ENCODE measurements at regions not wholly inside any gene's neighbourhood (a gene's known extent, or its start where the extent isn't known, plus 50 kb on each side); places are given as distances from the start of the nearest gene placed in this dataset.

DNA sequence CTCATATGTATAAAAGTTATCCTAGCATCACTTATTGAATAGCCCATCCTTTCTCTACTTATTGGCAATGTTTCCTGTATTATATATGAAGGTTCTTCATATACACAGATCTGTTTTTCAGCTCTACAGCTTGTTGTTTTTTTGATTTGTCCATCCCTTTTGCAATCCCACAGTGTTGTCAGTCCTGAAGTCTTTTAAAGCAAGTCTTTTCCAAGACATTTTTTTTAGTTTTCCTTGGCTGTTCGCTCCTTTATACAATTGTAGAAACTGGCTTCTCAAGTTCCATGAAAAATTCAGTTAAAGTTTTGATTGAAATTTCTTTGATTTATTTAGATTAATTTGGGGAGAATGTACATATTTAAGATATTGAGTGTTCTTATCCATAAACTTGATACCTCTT lies 295.3 kb upstream of the SORL1-AS1 start:
- H3K36me3 Mint-ChIP-seq, result no peaks in the 10 kb centered on the region
- no peaks in the 10 kb centered on the region for H3K27me3 Mint-ChIP-seq
- H3K27ac Mint-ChIP-seq, result no peak overlapping the region
- CTCF ChIA-PET, result no interaction called here
- DNase-seq, result no peak
- peaks cover 2% of the 10 kb centered on the region for H3K9me3 Mint-ChIP-seq
- H3K4me3 Mint-ChIP-seq, result no peak overlapping the region
- H3K4me1 Mint-ChIP-seq, result no peaks in the 10 kb centered on the region

DNA sequence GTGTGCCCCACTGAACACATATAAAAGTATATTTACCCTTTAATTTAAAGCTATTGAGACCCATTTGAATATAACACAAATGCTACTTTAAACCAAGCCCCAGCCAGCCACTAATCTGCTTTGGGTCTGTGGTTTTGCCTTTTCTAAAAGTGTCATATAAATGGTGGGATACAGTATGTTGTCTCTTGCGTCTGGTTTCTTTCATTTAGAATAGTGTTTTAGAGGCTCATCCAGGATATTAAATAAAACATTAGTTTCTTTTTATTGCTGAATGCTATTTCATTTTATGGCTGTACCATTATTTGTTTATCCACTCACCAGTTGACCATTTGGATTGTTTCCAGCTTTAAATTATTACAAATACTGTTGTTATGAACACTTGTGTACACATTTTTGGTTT lies 290.5 kb upstream of the SORL1-AS1 start:
- CTCF ChIA-PET, result no interaction called here
- Mint-ChIP-seq H3K27me3 (no peaks in the 10 kb centered on the region), H3K4me1 (no peaks in the 10 kb centered on the region), H3K9me3 (peaks cover 2% of the 10 kb centered on the region), H3K27ac (no peak overlapping the region), H3K4me3 (no peak overlapping the region), H3K36me3 (no peaks in the 10 kb centered on the region)
- DNase-seq, result no peak

DNA sequence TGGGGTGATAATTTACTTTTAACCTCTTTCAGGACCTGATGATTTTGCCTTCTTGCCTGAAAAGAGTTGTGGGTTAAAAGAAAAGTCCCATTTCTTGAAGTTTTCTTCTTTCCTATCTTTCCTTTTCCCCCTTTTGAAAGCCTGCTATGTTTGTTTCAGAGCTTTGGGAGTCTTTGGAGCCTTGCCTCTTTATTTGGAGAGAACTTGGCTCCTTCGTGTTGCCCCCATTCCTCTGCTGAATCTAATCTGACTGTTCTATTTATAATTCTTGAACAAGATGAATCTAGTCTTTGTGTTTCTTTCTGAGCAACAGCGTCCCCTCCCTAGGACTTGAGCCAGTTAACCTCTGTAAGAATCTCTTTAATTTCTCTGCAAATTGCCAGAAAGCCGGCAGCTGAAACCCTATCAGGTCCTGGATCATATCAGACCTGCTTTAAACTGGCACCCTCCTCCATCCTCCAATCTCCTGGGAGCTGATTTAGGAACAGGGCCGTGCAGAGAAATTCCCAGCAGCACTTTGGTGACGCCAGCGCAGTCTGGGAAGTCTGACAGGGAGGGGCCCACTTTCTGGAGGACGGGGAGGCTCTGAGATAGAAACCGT lies 289.1 kb upstream of the SORL1-AS1 start:
- DNase-seq, result no peak
- CTCF ChIA-PET, result no interaction called here
- Mint-ChIP-seq H3K4me3 (no peak overlapping the region), H3K4me1 (no peaks in the 10 kb centered on the region), H3K9me3 (peaks cover 2% of the 10 kb centered on the region), H3K36me3 (no peaks in the 10 kb centered on the region), H3K27me3 (no peaks in the 10 kb centered on the region), H3K27ac (no peak overlapping the region)

DNA sequence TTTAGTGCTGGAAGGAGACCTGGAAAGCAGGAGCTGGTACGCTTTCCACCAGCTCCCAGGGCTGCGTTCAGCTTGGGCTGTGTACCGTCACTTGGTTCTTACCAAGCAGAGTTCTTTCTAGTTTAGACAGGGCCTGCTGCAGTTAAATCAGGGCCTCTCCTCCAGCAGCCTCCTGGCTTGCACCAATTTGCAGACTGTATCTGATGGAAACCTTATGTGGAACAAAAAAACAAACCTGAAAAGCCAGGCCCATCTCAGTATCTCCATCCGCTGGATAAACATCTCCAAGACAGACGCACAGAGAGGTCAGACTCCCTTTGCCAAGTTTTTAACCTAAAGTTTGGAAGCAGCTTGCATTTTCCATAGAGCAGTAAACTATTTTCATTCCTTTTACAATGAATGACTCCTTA lies 288.6 kb upstream of the SORL1-AS1 start:
- Mint-ChIP-seq H3K4me3 (no peak overlapping the region), H3K27me3 (no peaks in the 10 kb centered on the region), H3K36me3 (no peaks in the 10 kb centered on the region), H3K9me3 (peaks cover 2% of the 10 kb centered on the region), H3K4me1 (no peaks in the 10 kb centered on the region), H3K27ac (no peak overlapping the region)
- DNase-seq, result no peak
- CTCF ChIA-PET, result no interaction called here

DNA sequence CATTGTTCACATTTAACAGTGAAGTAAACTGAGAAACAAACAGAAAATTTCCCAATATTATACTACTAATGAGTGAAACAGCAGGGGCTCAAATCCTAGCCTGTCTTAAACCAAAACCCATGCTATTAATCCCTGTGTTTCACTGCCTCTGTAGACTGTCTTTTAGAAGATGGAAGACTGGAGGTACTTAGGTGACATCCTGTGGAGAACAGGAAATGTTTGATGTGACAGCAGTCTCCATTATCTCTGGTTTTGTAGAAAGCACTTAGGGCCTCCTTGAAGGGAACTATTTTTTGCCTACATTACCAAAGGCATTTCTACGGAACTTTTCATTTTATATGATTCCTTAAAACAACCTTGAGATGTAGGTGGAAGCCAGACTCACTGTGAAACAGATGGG lies 288.1 kb upstream of the SORL1-AS1 start:
- CTCF ChIA-PET, result no interaction called here
- DNase-seq, result no peak
- Mint-ChIP-seq H3K9me3 (peaks cover 2% of the 10 kb centered on the region), H3K27me3 (no peaks in the 10 kb centered on the region), H3K4me1 (no peaks in the 10 kb centered on the region), H3K27ac (no peak overlapping the region), H3K4me3 (no peak overlapping the region), H3K36me3 (no peaks in the 10 kb centered on the region)

DNA sequence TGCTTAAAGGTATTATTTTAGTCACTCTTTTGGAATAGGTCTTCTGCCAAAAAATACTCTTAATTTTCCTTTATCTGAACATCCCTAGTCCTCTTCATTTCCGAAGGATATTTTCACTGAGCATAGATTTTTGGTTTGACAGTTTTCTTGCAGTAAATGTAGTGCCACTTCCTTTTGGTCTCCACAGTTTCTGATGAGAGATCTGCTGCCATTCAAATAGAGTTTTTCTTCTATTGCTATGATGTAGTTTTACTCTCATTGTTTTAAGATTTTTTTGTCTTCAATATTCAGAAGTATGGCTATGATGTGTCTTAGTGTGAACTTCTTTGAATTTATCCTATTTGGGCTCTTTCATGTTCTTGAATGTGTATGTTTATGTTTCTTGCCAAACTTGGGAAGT lies 281.1 kb upstream of the SORL1-AS1 start:
- no peak for DNase-seq
- Mint-ChIP-seq H3K27me3 (peaks cover 4% of the 10 kb centered on the region), H3K4me1 (no peaks in the 10 kb centered on the region), H3K27ac (no peak overlapping the region), H3K4me3 (no peak overlapping the region), H3K9me3 (no peaks in the 10 kb centered on the region), H3K36me3 (no peaks in the 10 kb centered on the region)
- CTCF ChIA-PET, result no interaction called here

- CTCF ChIA-PET, result no interaction called here
- Mint-ChIP-seq H3K27ac (no peak overlapping the region), H3K4me1 (no peaks in the 10 kb centered on the region), H3K36me3 (no peaks in the 10 kb centered on the region), H3K9me3 (no peaks in the 10 kb centered on the region), H3K27me3 (peaks cover 15% of the 10 kb centered on the region), H3K4me3 (no peak overlapping the region)
- DNase-seq, result no peak
Measured at GRCh38 chr11:121727942-121728341, 275.2 kb upstream of the SORL1-AS1 start.

DNA sequence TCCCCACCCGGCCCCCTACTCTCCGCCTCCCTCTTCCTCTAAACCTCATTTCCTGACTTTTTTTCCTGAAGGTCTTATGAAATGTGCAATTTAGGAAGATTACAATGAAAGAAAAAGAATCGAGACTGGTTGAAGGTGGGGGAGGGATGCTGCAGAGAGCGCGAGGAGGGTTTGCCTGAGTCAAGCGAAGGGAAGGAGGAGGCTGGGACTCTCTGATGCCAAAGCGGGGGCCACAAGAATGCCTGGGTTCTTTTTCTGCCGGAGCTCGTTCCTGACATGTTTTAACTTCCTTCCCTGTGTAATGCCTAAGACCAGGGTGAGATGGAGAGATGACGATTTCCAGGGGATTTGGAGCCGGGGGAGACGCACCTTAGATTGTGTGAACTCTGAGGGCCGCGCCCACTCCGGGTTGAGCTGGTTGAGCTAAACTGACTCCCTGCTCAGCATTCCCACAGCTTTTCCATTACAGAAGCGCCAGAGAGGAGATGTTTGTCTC lies 270.5 kb upstream of the SORL1-AS1 start:
- Mint-ChIP-seq H3K4me1 (no peaks in the 10 kb centered on the region), H3K36me3 (no peaks in the 10 kb centered on the region), H3K9me3 (no peaks in the 10 kb centered on the region), H3K4me3 (no peak overlapping the region), H3K27me3 (peaks cover 23% of the 10 kb centered on the region), H3K27ac (no peak overlapping the region)
- no peak for DNase-seq
- CTCF ChIA-PET, result no interaction called here

- no peaks in the 10 kb centered on the region for H3K4me1 Mint-ChIP-seq
- no peak overlapping the region for H3K4me3 Mint-ChIP-seq
- H3K27ac Mint-ChIP-seq, result no peak overlapping the region
- H3K27me3 Mint-ChIP-seq, result peaks cover 23% of the 10 kb centered on the region
- CTCF ChIA-PET, result no interaction called here
- no peaks in the 10 kb centered on the region for H3K36me3 Mint-ChIP-seq
- no peaks in the 10 kb centered on the region for H3K9me3 Mint-ChIP-seq
- DNase-seq, result no peak
Measured at GRCh38 chr11:121722431-121723245, 269.9 kb upstream of the SORL1-AS1 start.

GRCh38 chr11:121721961-121722360 lies 269.2 kb upstream of the SORL1-AS1 start:
- Mint-ChIP-seq H3K36me3 (no peaks in the 10 kb centered on the region), H3K9me3 (no peaks in the 10 kb centered on the region), H3K27ac (no peak overlapping the region), H3K27me3 (peaks cover 23% of the 10 kb centered on the region), H3K4me3 (no peak overlapping the region), H3K4me1 (no peaks in the 10 kb centered on the region)
- DNase-seq, result no peak
- CTCF ChIA-PET, result no interaction called here

GRCh38 chr11:121721448-121721847 lies 268.7 kb upstream of the SORL1-AS1 start:
- CTCF ChIA-PET, result no interaction called here
- no peak for DNase-seq
- Mint-ChIP-seq H3K27me3 (peaks cover 23% of the 10 kb centered on the region), H3K36me3 (no peaks in the 10 kb centered on the region), H3K27ac (no peak overlapping the region), H3K9me3 (no peaks in the 10 kb centered on the region), H3K4me1 (no peaks in the 10 kb centered on the region), H3K4me3 (no peak overlapping the region)

DNA sequence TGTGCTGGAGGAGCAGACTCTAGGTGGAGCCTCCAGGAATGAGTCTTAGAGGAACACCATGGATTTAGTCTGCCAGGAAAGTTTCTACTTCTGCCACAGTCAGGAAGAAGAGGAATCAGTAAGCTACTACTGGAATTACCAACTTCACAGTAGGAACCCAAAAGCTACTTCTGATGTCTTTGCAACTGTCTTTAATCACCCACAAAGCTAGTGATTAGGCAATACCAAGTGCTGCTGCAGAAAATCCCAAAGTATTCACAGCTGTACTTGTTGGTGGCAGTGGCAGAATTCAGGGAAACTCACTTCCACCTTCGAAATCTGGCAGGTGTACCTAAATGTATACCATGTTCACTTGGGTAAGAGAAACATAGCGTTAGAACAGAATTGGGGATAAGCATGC lies 264.5 kb upstream of the SORL1-AS1 start:
- Mint-ChIP-seq H3K9me3 (no peaks in the 10 kb centered on the region), H3K4me1 (no peaks in the 10 kb centered on the region), H3K4me3 (no peak overlapping the region), H3K27me3 (peaks cover 6% of the 10 kb centered on the region), H3K36me3 (no peaks in the 10 kb centered on the region), H3K27ac (no peak overlapping the region)
- no peak for DNase-seq
- CTCF ChIA-PET, result no interaction called here

GRCh38 chr11:121716060-121716459 lies 263.3 kb upstream of the SORL1-AS1 start:
- DNase-seq, result no peak
- Mint-ChIP-seq H3K27ac (no peak overlapping the region), H3K36me3 (no peaks in the 10 kb centered on the region), H3K9me3 (no peaks in the 10 kb centered on the region), H3K4me1 (no peaks in the 10 kb centered on the region), H3K4me3 (no peak overlapping the region), H3K27me3 (no peaks in the 10 kb centered on the region)
- CTCF ChIA-PET, result no interaction called here

DNA sequence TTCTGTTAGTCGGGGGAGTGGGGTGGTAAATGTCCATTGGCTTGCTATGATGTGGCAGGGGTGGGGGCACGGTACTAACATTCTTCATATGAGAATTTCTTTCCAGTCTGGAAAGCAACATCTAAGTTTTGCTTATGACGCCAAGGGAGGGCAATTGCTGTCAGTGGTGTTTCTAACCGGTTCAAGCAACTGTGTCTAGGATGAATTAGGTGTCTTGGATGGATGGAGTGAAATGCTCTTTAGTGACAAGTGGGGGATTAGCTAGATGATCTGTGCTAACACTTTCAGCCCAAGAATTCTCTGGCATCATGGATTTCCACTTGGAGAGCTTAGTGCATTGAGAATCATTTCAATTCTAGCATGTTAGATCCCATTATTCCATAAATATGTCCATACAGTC lies 262.6 kb upstream of the SORL1-AS1 start:
- Mint-ChIP-seq H3K36me3 (no peaks in the 10 kb centered on the region), H3K27ac (no peak overlapping the region), H3K9me3 (no peaks in the 10 kb centered on the region), H3K4me3 (no peak overlapping the region), H3K27me3 (no peaks in the 10 kb centered on the region), H3K4me1 (no peaks in the 10 kb centered on the region)
- no peak for DNase-seq
- CTCF ChIA-PET, result no interaction called here

DNA sequence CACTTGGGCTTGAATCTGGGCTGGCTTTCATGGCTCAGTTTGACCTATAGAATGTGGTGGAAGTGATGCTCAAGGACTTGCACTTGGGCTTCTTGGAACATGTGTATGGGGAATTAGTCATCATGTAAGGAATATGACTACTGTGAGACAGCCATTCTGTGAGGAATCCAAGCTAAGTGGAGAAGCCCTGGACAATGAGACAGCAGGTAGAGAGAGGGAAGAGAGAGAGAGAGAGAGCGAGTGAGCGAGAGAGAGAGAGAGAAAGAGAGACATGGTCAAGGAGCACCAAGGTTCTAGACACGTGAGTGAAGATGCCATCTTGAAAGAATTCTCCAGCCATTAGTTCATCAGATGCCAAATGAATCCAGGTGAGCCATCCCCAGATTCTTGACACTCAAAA lies 261.6 kb upstream of the SORL1-AS1 start:
- CTCF ChIA-PET, result no interaction called here
- Mint-ChIP-seq H3K9me3 (no peaks in the 10 kb centered on the region), H3K4me1 (no peaks in the 10 kb centered on the region), H3K4me3 (no peak overlapping the region), H3K27ac (no peak overlapping the region), H3K36me3 (no peaks in the 10 kb centered on the region), H3K27me3 (no peaks in the 10 kb centered on the region)
- DNase-seq, result no peak

Measured in activated naive CD4-positive, alpha-beta T cell treated with anti-CD3 and anti-CD28 coated beads, Interleukin-2, amount 10 ng/mL, durations not matched to agents 7 days and 5 days (primary cell).